ENCODE measurements at regions not wholly inside any gene's neighbourhood (a gene's known extent, or its start where the extent isn't known, plus 50 kb on each side); places are given as distances from the start of the nearest gene placed in this dataset.

DNA sequence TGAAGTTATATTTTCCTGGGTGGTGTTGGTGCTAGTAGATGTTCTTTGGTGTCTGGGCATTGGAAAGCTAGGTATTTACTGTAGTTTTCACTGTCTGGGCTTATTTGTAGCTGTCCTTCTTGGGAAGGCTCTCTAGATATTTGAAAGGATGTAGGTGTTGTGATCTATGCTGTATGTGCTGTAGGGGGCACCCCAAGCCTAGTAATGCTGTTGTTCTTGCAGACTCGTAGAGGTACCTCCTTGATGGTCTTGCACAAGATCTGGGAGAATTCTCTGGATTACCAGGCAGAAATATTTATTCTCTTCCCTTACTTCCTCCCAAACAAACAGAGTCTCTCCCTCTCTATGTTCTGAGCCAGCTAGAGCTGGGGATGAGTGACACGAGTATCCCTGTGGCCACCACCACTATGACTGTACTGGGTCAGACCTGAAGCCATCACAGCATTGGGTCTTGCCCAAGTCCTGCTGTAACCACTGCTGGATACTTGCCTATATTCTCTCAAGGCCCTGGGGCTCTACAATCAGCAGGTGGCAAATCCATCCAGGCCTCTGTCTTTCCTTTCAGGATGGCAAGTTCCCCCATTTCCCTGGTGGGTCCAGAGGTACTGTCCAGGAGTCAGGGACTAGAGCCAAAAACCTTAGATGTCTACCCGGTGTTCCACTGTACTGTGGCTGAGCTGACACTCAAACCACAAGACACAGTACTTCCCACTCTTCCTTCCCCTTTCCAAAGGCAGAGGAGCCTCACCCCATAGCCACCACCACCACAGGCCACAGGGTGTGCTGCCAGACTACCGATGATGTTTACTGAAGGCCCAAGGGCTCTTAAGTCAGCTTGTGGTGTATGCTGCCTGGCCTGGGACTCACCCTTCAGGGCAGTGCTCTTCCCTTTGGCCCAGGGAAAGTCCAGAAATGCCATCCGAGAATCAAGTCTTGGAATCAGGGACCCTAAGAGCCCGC, 195.2 kb upstream of the DPPA4 start:
- DNase-seq (ENCODE audit: low read depth), result peak; percentile 73

DNA sequence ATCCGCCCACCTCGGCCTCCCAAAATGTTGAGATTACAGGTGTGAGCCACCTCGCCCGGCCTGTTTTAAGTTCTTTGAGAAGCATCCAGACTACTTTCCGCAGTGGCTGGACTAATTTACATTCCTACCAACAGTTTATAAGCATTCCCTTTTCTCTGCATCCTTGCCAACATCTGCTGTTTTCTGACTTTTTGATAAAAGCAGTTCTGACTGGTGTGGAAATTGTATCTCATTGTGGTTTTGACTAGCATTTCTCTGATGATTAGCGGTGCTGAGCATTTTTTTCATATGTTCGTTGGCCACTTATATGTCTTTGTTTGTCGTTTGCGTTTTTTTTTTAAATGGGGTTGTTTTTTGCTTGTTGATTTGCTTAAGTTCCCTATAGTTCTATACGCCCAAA, 208.4 kb upstream of the DPPA4 start:
- no peak for DNase-seq (ENCODE audit: low read depth)

DNA sequence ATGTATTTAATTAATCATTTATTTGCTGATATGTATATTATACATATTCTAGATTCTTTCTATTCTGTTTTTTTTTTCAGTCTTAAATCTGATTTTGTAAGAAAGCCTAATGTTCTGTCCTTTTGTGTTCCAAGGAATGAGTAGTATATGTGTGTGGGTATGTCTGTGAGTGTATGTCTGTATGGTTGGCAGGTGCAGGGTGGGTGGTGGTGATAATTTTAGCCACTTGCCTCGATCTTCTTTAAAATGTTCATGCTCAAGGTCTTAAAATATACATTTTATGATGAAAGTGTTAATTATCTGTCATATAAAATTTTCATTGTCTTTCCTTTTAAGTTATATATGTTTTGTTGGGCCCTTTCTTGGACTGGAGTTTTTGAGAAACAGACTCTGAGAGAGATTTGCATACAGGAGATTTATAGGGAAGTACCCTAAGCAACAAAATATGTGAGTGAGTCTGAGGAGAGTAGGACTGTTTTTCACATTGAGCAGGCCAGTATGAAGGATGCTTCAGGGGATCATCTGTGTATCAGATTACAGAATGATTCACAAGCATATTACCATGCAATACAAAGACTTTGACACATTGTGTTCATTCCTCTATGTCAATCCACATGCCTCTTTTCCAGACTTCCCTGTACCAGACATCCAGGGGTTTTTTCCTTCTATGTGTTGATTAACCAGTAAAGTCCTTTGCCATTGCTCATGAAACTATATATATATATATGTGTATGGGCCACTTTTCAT, 211.0 kb upstream of the DPPA4 start:
- DNase-seq (ENCODE audit: low read depth), result no peak

DNA sequence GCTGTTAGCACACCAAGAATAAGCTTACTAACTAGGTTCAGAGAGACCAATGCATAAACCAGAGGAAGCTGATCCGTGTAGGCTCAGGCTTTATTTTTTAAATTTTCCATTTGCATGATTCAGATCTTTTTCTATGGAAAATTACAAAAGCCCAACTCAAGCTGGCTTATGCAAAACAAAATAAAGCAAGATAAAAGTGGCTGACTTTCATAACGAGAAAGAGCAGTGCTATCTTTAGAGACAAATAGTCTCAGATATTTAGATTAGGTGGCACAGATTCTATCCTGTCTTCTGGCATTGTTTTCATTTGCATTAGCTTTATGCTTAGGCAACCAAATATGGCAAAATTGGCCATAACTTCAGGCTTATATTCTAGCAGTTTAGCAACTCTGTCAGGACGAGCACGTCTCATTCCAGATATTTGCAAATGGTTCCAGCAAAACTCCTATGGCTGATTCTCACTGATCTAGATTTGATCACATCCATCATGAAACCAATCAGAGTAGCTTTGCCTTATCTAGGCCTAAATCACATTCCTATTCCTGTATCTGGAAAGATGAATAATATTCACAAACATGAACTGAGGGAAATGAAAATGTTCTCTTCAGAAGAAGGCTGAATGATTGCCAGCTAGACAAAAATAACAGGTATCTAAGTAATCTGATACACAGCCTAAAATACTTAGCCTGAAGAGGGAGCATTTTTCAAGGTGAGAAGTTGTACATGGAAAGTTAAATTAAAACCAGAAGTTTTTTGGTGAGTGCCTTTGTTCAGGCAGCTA, 216.4 kb upstream of the DPPA4 start:
- peak; percentile 18 for DNase-seq (ENCODE audit: low read depth)

DNA sequence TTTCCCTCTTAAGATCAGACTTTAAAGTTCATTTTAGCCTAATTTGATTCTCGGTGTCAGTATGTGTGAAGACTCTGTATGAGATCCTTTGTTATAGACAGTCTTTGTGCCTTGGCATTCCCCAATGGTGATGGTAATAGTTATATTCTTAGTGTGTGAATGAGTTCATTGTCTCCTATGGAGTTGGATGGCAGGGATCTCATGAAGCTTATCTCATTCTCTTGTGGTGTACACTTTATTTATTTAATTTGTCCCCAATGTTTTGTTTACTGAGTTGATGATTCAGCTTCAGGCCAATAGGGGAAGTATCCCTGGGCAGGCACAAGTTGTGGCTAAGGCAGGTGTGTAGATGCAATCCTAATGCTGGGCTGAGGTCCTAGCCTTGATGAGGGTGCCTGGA, 222.0 kb upstream of the DPPA4 start:
- no peak for DNase-seq (ENCODE audit: low read depth)

DNA sequence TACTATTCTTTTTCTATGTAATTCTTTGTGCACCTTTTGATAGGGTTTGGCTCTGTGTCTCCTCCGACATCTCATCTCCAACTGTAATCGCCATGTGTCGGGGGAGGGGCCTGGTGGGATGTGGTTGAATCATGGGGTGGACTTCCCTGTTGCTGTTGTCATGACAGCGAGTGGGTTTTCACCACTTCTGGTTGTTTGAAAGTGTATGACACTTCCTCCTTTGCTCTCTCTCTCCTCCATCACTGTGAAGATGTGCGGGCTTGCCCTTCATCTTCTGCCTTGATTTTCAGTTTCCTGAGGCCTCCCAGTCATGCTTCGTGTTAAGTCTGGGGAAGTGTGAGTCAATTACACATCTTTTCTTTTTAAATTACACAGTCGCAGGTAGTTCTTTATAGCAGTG, 225.8 kb upstream of the DPPA4 start:
- no peak for DNase-seq (ENCODE audit: low read depth)

DNA sequence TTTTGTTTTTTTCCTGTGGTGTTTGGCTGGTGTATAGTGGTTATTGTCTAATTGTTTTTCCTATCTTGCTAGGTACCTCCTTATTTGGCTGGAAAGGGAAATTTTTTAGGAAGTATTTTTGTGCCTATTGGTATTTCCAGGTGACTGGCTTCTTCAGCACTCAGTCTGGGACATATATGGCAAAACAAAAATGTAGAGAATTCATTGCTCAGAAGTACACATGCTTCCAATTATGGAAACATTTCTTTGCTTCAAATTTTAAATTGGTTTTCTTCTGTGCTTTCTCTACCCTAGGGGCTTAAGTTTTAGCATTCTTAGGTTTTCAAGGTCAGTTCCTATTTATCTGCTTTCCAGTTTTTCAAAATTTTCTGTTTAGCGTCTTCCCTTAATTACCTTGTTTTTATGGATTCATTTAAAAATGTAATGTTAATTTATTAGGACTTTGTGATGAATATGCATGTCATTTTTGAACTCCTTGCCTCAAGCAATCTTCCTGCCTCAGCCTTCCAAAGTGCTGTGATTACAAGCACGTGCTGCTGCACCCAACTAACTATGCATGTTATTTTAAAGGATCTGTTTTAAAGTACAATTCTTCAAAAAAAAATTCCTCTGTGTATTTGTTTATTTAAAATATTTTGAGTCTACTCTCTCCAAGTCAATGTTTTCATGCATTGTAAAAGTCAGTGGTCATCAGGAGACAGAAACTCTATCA, 231.9 kb upstream of the DPPA4 start:
- DNase-seq (ENCODE audit: low read depth), result no peak

DNA sequence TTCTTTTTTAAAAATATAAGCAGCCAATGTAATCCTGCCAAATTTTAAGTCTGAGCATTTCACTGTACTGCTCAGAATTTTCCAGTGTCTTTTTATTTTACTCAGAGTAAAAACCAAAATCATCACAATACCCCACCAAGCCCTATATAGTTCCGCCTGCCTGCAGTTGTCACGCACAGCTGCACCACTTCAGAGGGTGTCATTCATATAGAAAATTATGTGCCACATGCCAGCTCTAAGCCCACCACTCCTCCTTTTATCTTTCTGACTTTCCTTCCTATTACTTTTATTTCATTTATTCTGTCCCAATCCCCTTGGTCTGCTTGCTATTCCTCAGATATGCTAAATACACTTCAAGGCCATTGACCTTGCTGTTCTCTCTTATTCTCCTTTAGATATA, 233.1 kb upstream of the DPPA4 start:
- DNase-seq (ENCODE audit: low read depth), result no peak

DNA sequence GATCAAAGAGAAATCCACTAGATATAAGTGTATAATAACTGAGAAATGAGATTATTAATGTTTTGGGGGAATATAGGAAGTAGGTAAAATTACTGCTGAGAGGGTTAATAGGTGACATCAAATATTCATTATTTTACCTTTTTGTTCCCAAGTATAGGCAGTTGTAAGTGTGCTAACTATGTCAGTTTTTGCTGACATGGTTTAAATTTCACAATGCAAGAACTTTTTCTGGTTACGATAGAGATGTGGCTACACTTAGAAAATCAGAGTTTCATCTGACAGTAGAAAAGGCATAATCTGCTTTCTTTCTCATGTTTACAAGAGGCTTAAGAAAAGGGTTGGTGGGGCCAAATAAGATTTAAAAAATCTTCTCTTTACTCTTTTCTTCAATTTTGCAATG, 235.0 kb upstream of the DPPA4 start:
- no peak for DNase-seq (ENCODE audit: low read depth)

DNA sequence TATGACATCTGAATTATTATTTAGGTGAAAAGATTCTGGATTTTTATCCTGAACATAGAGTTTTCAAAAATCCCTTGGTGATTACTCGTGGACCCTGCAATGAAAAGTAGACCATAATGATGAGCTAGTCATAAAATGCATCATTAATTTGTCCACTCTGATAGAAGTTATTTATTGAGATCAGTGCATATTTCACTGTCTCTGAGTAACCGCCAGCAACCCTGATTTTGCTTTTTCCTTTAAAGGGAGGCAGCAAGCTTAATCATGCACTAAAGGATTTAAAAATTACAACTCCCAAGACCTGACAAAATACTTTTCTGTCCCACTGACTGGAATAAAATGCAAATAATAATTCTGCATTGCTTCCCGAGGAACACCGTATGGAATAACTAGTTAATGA, 259.6 kb upstream of the DPPA4 start:
- no peak for DNase-seq (ENCODE audit: low read depth)

DNA sequence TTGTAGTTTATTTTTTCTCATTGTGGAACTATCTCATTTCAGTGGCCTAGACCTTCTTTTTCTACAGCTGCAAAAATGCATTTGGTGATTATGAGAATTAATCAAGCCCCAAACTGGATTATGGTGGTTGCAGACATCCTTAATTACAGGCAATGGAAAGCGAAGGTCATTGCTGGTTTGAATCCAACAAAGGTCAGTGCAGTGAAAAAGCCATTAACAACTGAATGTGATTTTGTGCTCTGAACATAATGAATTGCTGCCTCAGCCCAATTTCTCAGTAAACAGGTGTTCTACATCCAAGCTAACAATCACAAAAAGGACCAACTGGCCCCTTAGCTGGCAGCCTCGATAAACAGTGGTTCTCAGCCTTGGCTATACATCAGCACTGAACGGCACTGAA, 260.1 kb upstream of the DPPA4 start:
- DNase-seq (ENCODE audit: low read depth), result no peak

DNA sequence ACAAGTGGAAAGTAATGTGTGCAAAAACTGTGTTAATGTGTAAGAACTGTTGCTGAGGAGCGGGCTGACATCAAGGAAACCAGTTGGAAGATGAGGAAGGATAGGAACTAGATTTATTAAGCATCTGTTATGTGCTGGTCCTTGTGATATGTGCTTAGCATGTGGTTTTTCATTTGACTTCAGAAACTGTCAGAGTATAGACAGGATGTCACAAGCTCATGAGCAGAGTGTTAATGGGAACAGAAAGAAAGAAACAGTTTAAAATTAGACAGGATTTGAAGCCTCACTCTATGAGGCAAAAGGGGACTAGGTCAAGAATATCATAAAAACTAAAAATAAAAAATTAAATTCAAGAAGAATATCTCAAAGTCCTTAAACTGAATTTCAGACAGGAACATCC, 270.6 kb upstream of the DPPA4 start:
- no peak for DNase-seq (ENCODE audit: low read depth)

DNA sequence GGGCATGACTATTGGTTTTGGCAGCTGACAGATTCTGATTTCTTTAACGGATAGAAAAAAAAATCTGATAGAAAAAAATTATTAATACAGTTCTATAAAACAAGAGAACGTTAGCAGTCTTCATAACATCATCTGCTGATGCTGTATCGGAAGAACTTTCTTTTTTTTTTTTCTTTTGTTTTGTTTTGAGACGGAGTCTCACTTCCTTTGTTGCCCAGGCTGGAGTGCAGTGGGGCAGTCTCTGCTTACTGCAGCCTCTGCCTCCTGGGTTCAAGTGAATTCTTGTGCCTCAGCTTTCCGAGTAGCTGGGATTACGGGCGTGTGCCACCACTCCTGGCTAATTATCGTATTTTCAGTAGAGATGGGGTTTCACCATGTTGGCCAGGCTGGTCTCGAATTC, 271.2 kb upstream of the DPPA4 start:
- DNase-seq (ENCODE audit: low read depth), result no peak

DNA sequence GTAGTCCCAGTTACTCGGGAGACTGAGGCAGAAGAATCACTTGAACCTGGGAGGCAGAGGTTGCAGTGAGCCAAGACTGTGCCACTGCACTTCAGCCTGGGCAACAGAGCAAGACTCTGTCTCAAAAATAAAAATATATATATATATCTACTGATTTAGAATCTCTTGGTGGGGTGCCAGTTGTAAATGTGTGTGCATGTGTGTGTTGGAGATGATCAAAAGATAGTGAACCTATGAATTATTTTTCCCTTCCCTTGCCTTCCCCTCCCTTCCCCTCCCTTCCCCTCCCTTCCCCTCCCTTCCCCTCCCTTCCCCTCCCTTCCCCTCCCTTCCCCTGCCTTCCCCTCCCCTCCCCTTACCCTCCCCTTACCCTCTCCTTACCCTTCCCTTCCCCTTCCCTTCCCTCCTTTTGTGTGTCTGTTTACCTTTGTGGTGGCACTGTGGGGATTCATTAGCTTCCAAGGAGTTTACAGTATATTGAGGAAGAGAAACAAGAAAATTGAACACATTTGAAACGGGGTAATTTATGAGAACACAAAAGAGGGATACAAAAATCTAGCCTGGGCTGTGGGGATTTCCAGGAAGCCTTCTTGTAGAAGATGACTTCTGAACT, 281.5 kb upstream of the DPPA4 start:
- no peak for DNase-seq (ENCODE audit: low read depth)

DNA sequence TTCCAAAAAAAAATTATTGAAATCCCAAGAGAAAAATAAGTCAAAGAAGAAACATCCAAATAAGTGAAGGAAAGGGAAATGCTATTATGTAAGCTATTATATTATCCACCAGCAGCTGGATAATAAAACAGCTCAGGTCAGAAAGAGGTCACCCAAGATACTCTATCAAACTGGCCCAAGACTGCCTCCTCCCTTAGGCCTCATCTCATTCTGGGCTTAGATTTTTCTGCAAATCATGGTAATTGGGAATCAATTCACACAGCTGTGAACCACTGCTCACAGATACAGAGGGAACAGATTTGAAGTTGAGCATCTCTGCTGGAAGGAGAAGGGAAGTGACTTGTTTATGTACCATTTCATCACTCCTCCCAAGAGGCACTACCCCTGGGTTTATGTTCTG, 294.6 kb upstream of the DPPA4 start:
- DNase-seq (ENCODE audit: low read depth), result no peak

DNA sequence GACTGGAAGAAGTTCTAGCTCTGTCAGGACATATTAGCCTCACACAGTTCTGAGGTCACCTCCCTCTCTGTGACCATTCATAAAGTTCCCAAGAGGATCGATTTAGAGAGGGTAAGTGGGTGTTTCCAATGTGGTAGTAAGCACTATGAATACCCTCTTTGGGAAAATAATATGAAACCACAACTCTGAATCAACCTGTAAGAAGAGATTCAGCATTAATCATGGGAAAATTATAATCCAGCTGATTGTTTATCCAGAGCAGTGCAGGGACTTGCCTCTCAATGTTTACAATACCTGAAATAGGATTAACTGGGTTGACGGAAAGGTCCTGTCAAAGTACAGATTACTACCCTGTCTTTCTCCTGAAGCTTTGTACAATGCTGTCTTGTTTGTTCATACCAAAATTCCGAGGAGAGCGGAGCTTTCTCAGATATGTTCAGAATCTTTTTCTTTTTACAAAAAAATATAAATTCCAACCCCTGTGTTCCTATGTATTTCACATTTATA, 302.9 kb upstream of the DPPA4 start:
- DNase-seq (ENCODE audit: low read depth), result no peak

DNA sequence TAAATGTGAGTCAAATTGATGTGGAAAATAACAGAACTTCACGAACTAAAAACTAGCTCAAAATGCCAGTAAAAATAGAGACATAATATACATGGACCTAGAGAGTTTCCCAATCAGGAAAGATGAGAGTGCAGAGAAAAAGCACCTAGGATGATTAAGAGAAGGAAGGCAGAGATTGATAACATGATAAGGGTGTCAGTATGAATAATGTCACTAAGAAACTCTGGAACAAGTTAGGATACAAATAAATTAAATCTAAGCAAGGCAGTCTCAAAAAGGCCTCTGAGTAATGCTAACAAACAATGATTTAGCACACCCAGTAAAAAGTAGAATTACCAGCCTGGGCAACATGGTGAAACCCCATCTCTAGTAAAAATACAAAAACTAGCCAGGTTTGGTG, 304.7 kb upstream of the DPPA4 start:
- no peak for DNase-seq (ENCODE audit: low read depth)

DNA sequence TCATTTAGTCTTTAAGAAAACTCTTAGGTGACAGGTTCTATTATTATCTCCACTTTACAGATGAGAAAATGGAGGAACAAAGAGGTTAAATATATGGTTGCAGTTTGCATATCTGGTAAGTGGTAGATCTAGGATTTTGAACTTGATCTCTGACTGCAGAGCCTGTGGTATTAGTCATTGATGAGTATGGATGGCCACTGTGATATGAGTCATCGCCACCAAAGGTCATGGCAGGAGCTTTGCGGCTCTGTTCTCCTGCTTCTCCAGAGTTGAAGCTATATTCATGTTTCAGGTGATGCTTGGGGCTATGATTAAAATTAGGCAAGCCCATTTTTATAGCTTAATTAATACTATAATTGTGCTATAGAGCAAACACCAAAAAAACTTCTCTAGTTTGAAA, 306.2 kb upstream of the DPPA4 start:
- DNase-seq (ENCODE audit: low read depth), result peak; percentile 0

DNA sequence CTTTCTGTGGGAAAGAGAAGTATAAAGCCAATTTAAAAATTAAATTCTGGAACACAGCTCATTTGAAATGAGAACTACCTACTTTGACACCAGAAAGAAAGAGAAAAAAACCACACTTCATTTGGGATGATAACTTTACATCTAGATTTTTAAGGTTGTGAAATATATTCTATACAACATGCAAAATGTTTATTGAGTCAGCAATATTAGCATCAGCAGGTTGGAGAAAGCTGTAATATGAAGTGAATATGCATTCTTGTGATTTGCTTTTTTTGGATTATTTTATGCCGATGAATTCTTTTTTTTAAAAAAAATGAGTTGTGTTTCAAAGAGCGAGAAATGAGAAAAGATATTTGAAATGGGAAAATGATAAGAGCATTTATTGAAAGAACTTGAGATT, 307.0 kb upstream of the DPPA4 start:
- no peak for DNase-seq (ENCODE audit: low read depth)

DNA sequence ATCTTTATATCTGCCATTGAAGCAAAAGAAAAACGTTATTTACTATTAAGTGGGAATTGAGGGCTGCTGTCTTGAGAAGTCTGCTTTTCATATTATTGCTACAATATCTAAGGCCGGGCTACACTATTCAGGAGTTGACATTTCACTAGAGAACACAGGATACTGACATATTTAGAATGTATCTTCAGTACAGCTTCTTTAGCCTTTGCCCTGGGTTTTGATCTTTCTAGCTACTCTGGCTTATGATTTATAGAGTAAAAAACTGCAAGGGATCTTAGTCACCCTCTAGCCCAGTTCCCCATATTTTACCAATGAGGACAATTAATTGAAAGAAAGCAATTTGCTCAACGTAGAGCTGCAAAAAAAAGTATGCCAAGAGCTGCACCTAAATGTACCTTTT, 307.4 kb upstream of the DPPA4 start:
- DNase-seq (ENCODE audit: low read depth), result no peak

DNA sequence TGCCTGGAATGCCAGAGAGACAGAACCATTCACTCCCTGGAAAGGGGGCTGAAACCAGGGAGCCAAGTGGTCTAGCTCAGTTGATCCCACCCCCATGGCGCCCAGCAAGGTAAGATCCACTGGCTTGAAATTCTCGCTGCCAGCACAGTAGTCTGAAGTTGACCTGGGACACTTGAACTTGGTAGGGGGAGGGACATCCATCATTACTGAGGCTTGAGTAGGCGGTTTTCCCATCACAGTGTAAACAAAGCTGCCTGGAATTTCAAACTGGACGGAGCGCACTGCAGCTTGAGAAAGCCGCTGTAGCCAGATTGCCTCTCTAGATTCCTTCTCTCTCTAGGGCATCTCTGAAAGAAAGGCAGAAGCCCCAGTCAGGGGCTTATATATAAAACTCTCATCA, 310.7 kb upstream of the DPPA4 start:
- no peak for DNase-seq (ENCODE audit: low read depth)
